GM19043 (cell line): ENCODE measurements at regions not wholly inside any gene's neighbourhood (a gene's known extent, or its start where the extent isn't known, plus 50 kb on each side); places are given as distances from the start of the nearest gene placed in this dataset.
"Not testable (repeated sequence)": the region's sequence is repeated elsewhere in the genome, so short reads cannot be mapped to it uniquely, and the experiment has no call there.

Experiments used
- ATAC-seq: cut with Tn5 transposase; IDR thresholded peaks from one replicate; pipeline ENCODE4 v1.9.1; 2021; ENCODE audit warnings: low read depth; ENCODE audit not compliant: unreplicated experiment

GRCh38 chr4:154035341-154035740 is 246.5 kb upstream of the SFRP2 start:
- no peak for ATAC-seq

- no peak for ATAC-seq
Measured at GRCh38 chr4:154033921-154034320, 245.0 kb upstream of the SFRP2 start.

- no peak for ATAC-seq
Measured at GRCh38 chr4:154032914-154033313, 244.0 kb upstream of the SFRP2 start.

GRCh38 chr4:154030746-154031145 is 241.9 kb upstream of the SFRP2 start:
- no peak for ATAC-seq

- ATAC-seq, result no peak
Measured at GRCh38 chr4:154030152-154030551, 241.3 kb upstream of the SFRP2 start.

GRCh38 chr4:154029171-154029570 is 240.3 kb upstream of the SFRP2 start:
- ATAC-seq, result no peak

GRCh38 chr4:154025110-154025509 is 236.2 kb upstream of the SFRP2 start:
- no peak for ATAC-seq

- ATAC-seq, result no peak
Measured at GRCh38 chr4:154024097-154024694, 235.3 kb upstream of the SFRP2 start.

- ATAC-seq, result not testable (repeated sequence)
Measured at GRCh38 chr4:154023671-154024070, 234.8 kb upstream of the SFRP2 start.

- ATAC-seq, result no peak
Measured at GRCh38 chr4:154019811-154020210, 230.9 kb upstream of the SFRP2 start.

GRCh38 chr4:154018659-154019058 is 229.8 kb upstream of the SFRP2 start:
- ATAC-seq, result no peak

- no peak for ATAC-seq
Measured at GRCh38 chr4:154015578-154015977, 226.7 kb upstream of the SFRP2 start.

GRCh38 chr4:154014407-154015321 is 225.8 kb upstream of the SFRP2 start:
- ATAC-seq, result no peak

- no peak for ATAC-seq
Measured at GRCh38 chr4:154013576-154013975, 224.7 kb upstream of the SFRP2 start.

GRCh38 chr4:154010371-154010770 is 221.5 kb upstream of the SFRP2 start:
- ATAC-seq, result no peak

- no peak for ATAC-seq
Measured at GRCh38 chr4:154009788-154010187, 220.9 kb upstream of the SFRP2 start.

GRCh38 chr4:154009191-154009590 is 220.3 kb upstream of the SFRP2 start:
- ATAC-seq, result no peak

GRCh38 chr4:154005171-154005520 is 216.3 kb upstream of the SFRP2 start:
- ATAC-seq, result no peak

- no peak for ATAC-seq
Measured at GRCh38 chr4:154004507-154005170, 215.8 kb upstream of the SFRP2 start.

- no peak for ATAC-seq
Measured at GRCh38 chr4:154004016-154004415, 215.1 kb upstream of the SFRP2 start.

GRCh38 chr4:154003378-154003777 is 214.5 kb upstream of the SFRP2 start:
- ATAC-seq, result no peak

GRCh38 chr4:154001193-154001592 is 212.3 kb upstream of the SFRP2 start:
- no peak for ATAC-seq
